NT2/D1 (cell line): ENCODE measurements at regions not wholly inside any gene's neighbourhood (a gene's known extent, or its start where the extent isn't known, plus 50 kb on each side); places are given as distances from the start of the nearest gene placed in this dataset.

Experiments used
- SUZ12 ChIP-seq: IDR thresholded peaks from 2 replicates; pipeline ENCODE4 v1.6.1; 2011; ENCODE audit not compliant: insufficient read length, insufficient read depth; ENCODE audit errors: extremely low read depth
- YY1 ChIP-seq: IDR thresholded peaks from 2 replicates; pipeline ENCODE4 v1.6.1; 2011; ENCODE audit not compliant: insufficient read length, insufficient read depth
- ZNF274 ChIP-seq: IDR thresholded peaks from 2 replicates; pipeline ENCODE4 v1.6.1; 2011; ENCODE audit warnings: mild to moderate bottlenecking, low read depth, low read length

DNA sequence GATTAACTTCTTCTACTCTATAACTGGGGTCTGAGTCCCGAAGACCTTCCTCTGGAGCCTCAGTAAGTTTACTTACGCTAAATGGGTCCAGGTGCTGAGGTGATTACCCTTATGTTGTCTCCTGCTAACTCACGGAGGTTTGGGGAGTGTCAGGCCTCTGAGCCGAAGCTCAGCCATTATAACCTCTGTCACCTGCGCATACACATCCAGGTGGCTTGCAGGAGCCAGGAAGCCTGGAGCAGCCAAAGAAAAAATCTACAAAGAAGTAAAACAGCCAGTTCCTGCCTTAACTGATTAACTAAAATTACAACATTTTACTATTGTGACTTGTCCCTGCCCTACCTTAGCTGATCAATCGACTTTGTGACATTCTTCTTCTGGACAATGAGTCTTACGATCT, 350.7 kb downstream of the GLRX3 start:
- no peak for TF ChIP-seq SUZ12
- no peak for TF ChIP-seq ZNF274
- TF ChIP-seq YY1, result no peak
